IMR-90 (cell line): ENCODE measurements at regions not wholly inside any gene's neighbourhood (a gene's known extent, or its start where the extent isn't known, plus 50 kb on each side); places are given as distances from the start of the nearest gene placed in this dataset.

Source experiments
- CTCF ChIP-seq: conservative IDR thresholded peaks from 2 replicates; pipeline ENCODE4 v1.5.1; 2012; ENCODE audit warnings: mild to moderate bottlenecking, low read depth, low read length, improper control_type of control experiment
- POLR2A ChIP-seq: IDR thresholded peaks from 2 replicates; pipeline ENCODE4 v1.6.1; 2012; ENCODE audit warnings: mild to moderate bottlenecking, low read depth, low read length
- RAD21 ChIP-seq: IDR thresholded peaks from 2 replicates; pipeline ENCODE4 v1.6.1; 2012; ENCODE audit warnings: low read length, improper control_type of control experiment
- TF ChIP-seq, protein P1 (sequence below): fragments of 150-350 bp; IDR thresholded peaks from 2 replicates; pipeline ENCODE4 v1.6.1; 2017; ENCODE audit warnings: mild to moderate bottlenecking, antibody characterized with exemption, low read length, low read depth

GRCh38 chr21:27077501-27077900, 110.6 kb upstream of the ADAMTS5 start:
- no peak for TF ChIP-seq CTCF
- TF ChIP-seq POLR2A, result no peak
- TF ChIP-seq RAD21, result no peak
- TF ChIP-seq, protein P1, sequence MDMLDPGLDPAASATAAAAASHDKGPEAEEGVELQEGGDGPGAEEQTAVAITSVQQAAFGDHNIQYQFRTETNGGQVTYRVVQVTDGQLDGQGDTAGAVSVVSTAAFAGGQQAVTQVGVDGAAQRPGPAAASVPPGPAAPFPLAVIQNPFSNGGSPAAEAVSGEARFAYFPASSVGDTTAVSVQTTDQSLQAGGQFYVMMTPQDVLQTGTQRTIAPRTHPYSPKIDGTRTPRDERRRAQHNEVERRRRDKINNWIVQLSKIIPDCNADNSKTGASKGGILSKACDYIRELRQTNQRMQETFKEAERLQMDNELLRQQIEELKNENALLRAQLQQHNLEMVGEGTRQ, result no peak
